Glutamatergic neuron (in vitro differentiated cells): ENCODE measurements at regions not wholly inside any gene's neighbourhood (a gene's known extent, or its start where the extent isn't known, plus 50 kb on each side); places are given as distances from the start of the nearest gene placed in this dataset.
A peak's percentile ranks its signal among the peaks of the same experiment; 100 is the strongest.

Experiments used
- DNase-seq: peaks from one replicate; pipeline ENCODE4 v3.0.0; 2022
- H3K27ac Mint-ChIP-seq: one replicate; pipeline ENCODE4 v1.8.0; 2020; ENCODE audit warnings: mild to moderate bottlenecking, mixed read lengths, inconsistent platforms; ENCODE audit not compliant: unreplicated experiment
- H3K27me3 Mint-ChIP-seq: one replicate; pipeline ENCODE4 v1.8.0; 2020; ENCODE audit warnings: mild to moderate bottlenecking, moderate library complexity, mixed read lengths, inconsistent platforms; ENCODE audit not compliant: unreplicated experiment
- H3K36me3 Mint-ChIP-seq: one replicate; pipeline ENCODE4 v1.8.0; 2020; ENCODE audit warnings: mild to moderate bottlenecking, mixed read lengths, inconsistent platforms; ENCODE audit not compliant: unreplicated experiment
- H3K4me1 Mint-ChIP-seq: one replicate; pipeline ENCODE4 v1.8.0; 2020; ENCODE audit warnings: mild to moderate bottlenecking, low read depth, mixed read lengths, inconsistent platforms; ENCODE audit not compliant: unreplicated experiment
- H3K4me3 Mint-ChIP-seq: one replicate; pipeline ENCODE4 v1.8.0; 2020; ENCODE audit warnings: mild to moderate bottlenecking, mixed read lengths, inconsistent platforms; ENCODE audit not compliant: unreplicated experiment
- H3K9me3 Mint-ChIP-seq: one replicate; pipeline ENCODE4 v1.8.0; 2020; ENCODE audit warnings: mild to moderate bottlenecking, moderate library complexity, mixed read lengths, inconsistent platforms; ENCODE audit not compliant: unreplicated experiment
- CTCF ChIP-seq: fragments of 200-600 bp; sonication (generic); IDR thresholded peaks from one replicate; pipeline ENCODE4 v1.5.0; 2021; ENCODE audit not compliant: partially characterized antibody, unreplicated experiment

GRCh38 chr4:147049946-147050345, 104.3 kb upstream of the TTC29 start:
- peak overlapping the region; percentile 13 for H3K4me3 Mint-ChIP-seq
- H3K4me1 Mint-ChIP-seq: peaks cover 15% of the 10 kb centered on the region
- TF ChIP-seq CTCF: no peak
- peaks cover 5% of the 10 kb centered on the region for H3K27me3 Mint-ChIP-seq
- H3K27ac Mint-ChIP-seq: peak overlapping the region; percentile 72
- H3K36me3 Mint-ChIP-seq: no peaks in the 10 kb centered on the region
- H3K9me3 Mint-ChIP-seq: peaks cover 11% of the 10 kb centered on the region
- DNase-seq: peak; percentile 63

- H3K9me3 Mint-ChIP-seq: peaks cover 11% of the 10 kb centered on the region
- no peak for TF ChIP-seq CTCF
- DNase-seq: no peak
Observed at GRCh38 chr4:147050356-147050765, 104.7 kb upstream of the TTC29 start.

GRCh38 chr4:147052361-147052760, 106.7 kb upstream of the TTC29 start:
- H3K9me3 Mint-ChIP-seq: peaks cover 11% of the 10 kb centered on the region
- H3K4me3 Mint-ChIP-seq: no peak overlapping the region
- DNase-seq: no peak
- H3K36me3 Mint-ChIP-seq: no peaks in the 10 kb centered on the region
- peak overlapping the region; percentile 85 for H3K27ac Mint-ChIP-seq
- peaks cover 5% of the 10 kb centered on the region for H3K27me3 Mint-ChIP-seq
- H3K4me1 Mint-ChIP-seq: peaks cover 15% of the 10 kb centered on the region
- no peak for TF ChIP-seq CTCF

More at GRCh38 chr4:147050356-147050765, 104.7 kb upstream of the TTC29 start:
- no peak overlapping the region for H3K4me3 Mint-ChIP-seq
- peak overlapping the region; percentile 72 for H3K27ac Mint-ChIP-seq
- H3K27me3 Mint-ChIP-seq: peaks cover 5% of the 10 kb centered on the region
- H3K4me1 Mint-ChIP-seq: peaks cover 15% of the 10 kb centered on the region
- no peaks in the 10 kb centered on the region for H3K36me3 Mint-ChIP-seq

- H3K9me3 Mint-ChIP-seq: peaks cover 11% of the 10 kb centered on the region
- H3K27ac Mint-ChIP-seq: no peak overlapping the region
- peaks cover 15% of the 10 kb centered on the region for H3K4me1 Mint-ChIP-seq
- no peak for TF ChIP-seq CTCF
- H3K4me3 Mint-ChIP-seq: no peak overlapping the region
- no peaks in the 10 kb centered on the region for H3K36me3 Mint-ChIP-seq
- H3K27me3 Mint-ChIP-seq: peaks cover 5% of the 10 kb centered on the region
- no peak for DNase-seq
Observed at GRCh38 chr4:147054228-147054872, 108.7 kb upstream of the TTC29 start.

- no peaks in the 10 kb centered on the region for H3K9me3 Mint-ChIP-seq
- DNase-seq: no peak
- H3K27ac Mint-ChIP-seq: no peak overlapping the region
- TF ChIP-seq CTCF: no peak
- H3K4me1 Mint-ChIP-seq: peaks cover 6% of the 10 kb centered on the region
- no peaks in the 10 kb centered on the region for H3K36me3 Mint-ChIP-seq
- no peaks in the 10 kb centered on the region for H3K27me3 Mint-ChIP-seq
- H3K4me3 Mint-ChIP-seq: no peak overlapping the region
Observed at GRCh38 chr4:147056940-147057610, 111.4 kb upstream of the TTC29 start.
